Retinal pigment epithelial cell (primary cell): ENCODE measurements at regions not wholly inside any gene's neighbourhood (a gene's known extent, or its start where the extent isn't known, plus 50 kb on each side); places are given as distances from the start of the nearest gene placed in this dataset.

Experiments
- DNase-seq: peaks from one replicate; pipeline ENCODE4 v3.0.0-alpha.2; 2010; ENCODE audit warnings: low read depth
- H3K4me3 ChIP-seq: 2 replicates; pipeline ENCODE4 v1.5.1; 2011; ENCODE audit warnings: mild to moderate bottlenecking, low read length, control low read depth, moderate library complexity
- TF ChIP-seq, protein P1 (sequence below): conservative IDR thresholded peaks from 2 replicates; pipeline ENCODE4 v1.5.1; 2011; ENCODE audit warnings: low read depth, low read length, control low read depth, inconsistent platforms

- TF ChIP-seq, protein P1, sequence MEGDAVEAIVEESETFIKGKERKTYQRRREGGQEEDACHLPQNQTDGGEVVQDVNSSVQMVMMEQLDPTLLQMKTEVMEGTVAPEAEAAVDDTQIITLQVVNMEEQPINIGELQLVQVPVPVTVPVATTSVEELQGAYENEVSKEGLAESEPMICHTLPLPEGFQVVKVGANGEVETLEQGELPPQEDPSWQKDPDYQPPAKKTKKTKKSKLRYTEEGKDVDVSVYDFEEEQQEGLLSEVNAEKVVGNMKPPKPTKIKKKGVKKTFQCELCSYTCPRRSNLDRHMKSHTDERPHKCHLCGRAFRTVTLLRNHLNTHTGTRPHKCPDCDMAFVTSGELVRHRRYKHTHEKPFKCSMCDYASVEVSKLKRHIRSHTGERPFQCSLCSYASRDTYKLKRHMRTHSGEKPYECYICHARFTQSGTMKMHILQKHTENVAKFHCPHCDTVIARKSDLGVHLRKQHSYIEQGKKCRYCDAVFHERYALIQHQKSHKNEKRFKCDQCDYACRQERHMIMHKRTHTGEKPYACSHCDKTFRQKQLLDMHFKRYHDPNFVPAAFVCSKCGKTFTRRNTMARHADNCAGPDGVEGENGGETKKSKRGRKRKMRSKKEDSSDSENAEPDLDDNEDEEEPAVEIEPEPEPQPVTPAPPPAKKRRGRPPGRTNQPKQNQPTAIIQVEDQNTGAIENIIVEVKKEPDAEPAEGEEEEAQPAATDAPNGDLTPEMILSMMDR = no peak
- H3K4me3 ChIP-seq = no peak overlapping the region
- DNase-seq = no peak
These were observed 194.8 kb upstream of the SALL3 start for GRCh38 chr18:78784861-78785260.

DNA sequence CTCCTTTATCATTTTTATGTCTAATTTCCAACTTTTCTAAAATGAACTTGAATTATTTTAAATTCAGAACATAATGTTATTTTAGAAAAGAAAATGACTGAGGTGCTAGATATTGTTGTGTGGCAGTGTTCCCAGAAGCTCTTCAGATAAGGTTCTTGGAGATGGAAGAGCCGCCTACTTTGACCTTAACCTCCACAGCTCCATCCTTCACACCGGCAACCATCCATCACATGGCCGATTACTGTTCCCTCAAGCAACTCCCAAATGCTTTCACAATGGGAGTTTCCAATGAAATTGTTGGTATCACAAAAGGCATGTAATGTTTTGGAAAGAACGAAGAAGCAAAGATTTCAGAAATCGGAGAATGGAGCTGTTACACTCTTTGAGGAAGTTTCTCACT lies 193.9 kb upstream of the SALL3 start:
- no peak for DNase-seq
- TF ChIP-seq, protein P1 = no peak

DNA sequence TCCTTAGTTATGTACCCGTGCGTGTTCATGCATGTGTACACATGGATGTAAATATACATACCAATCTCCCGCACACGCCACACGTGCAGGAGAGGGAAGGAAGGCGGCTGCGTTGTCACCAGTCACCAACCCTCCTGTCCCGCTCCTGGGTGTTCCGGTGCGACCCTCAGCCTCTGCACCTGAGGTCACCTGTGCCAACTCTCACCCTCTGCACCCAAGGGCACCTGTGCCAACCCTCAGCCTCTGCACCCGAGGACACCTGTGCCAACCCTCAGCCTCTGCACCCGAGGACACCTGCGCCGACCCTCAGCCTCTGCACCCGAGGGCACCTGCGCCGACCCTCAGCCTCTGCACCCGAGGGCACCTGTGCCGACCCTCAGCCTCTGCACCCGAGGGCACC lies 192.8 kb upstream of the SALL3 start:
- DNase-seq = no peak
- no peak overlapping the region for H3K4me3 ChIP-seq
- TF ChIP-seq, protein P1 = no peak

More for the DNA sequence above, 193.9 kb upstream of the SALL3 start:
- H3K4me3 ChIP-seq = no peak overlapping the region

GRCh38 chr18:78787751-78788150 lies 191.9 kb upstream of the SALL3 start:
- TF ChIP-seq, protein P1 = no peak
- no peak for DNase-seq
- H3K4me3 ChIP-seq = no peak overlapping the region

DNA sequence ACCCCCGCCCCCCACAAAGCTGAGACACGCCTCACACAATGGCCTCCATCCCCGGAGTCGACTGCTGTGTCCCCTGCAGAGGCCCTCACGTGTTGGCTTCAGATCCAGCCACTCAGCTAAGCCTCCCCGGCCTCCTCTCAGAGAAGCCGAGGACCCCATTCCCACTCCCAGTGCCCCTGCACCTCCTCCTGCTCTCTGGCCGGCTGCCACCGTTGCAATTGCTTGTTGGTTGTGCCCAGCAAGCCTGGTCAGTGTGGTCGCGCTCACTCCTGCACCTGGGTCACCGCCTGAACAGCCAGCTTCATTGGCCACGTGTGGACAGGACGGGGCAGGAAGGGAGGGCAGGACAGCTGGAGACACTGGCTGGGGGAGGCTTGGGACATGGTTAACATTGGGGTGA lies 191.5 kb upstream of the SALL3 start:
- TF ChIP-seq, protein P1 = no peak
- no peak for DNase-seq
- H3K4me3 ChIP-seq = no peak overlapping the region

DNA sequence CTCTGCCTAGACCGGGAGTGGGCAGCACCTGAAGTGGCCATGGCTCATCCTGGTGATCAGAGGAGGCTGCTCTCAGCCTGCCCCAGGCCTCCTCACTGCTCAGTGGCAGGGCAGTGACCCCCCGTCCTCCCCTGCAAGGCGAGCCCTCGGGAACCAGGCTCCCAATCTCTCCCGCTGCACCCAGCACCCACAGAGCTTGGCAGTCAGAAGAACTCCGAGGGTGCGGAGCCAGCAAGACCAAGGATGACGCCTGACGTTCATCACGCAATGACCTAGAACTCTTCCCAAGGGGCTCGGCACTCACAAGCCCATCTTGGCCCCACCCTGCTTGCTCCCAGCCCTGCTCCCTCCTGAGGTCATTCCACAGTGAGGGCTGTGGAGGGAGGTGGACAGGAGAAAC lies 189.8 kb upstream of the SALL3 start:
- TF ChIP-seq, protein P1 = no peak
- no peak for DNase-seq
- H3K4me3 ChIP-seq = no peak overlapping the region

- TF ChIP-seq, protein P1 = no peak
- DNase-seq = no peak
- H3K4me3 ChIP-seq = no peak overlapping the region
These were observed 189.1 kb upstream of the SALL3 start for GRCh38 chr18:78790511-78790910.
